ENCODE measurements at regions not wholly inside any gene's neighbourhood (a gene's known extent, or its start where the extent isn't known, plus 50 kb on each side); places are given as distances from the start of the nearest gene placed in this dataset.

GRCh38 chr17:77540975-77541374 lies 400.2 kb downstream of the SEC14L1 start:
- ATAC-seq (ENCODE audit: low read depth) (no peak), DNase-seq (no peak)
- Mint-ChIP-seq H3K9me3 (no peaks in the 10 kb centered on the region), H3K27me3 (peaks cover 14% of the 10 kb centered on the region), H3K4me1 (no peaks in the 10 kb centered on the region), H3K27ac (no peak overlapping the region), H3K36me3 (ENCODE audit: low read depth) (no peaks in the 10 kb centered on the region), H3K4me3 (no peak overlapping the region)
- ChIA-PET CTCF (interaction anchor here (2.3 kb wide), 1 partner anchor 473 kb away, joined by 12 read pairs; no protein-coding TSS in a partner anchor), POLR2A (no interaction called here)
- intact Hi-C loops (cut with micrococcal nuclease), result loop anchor here (10.0 kb wide), 1 partner anchor 234 kb away; no protein-coding TSS in a partner anchor
- no peak for TF ChIP-seq CTCF (IDR thresholded peaks at IDR 0.05)

GRCh38 chr17:77542011-77542410 lies 401.2 kb downstream of the SEC14L1 start:
- CTCF ChIA-PET, result interaction anchor here (1.2 to 4.0 kb wide), 9 partner anchors 112 to 472 kb away, joined by 3 to 119 read pairs (median 6); partner anchors contain the start of gene TNRC6C
- POLR2A ChIA-PET, result interaction anchor here (1.4 kb wide), 1 partner anchor 416 kb away, joined by 5 read pairs; the partner anchor contains the start of gene TNRC6C
- Mint-ChIP-seq H3K27ac (no peak overlapping the region), H3K36me3 (ENCODE audit: low read depth) (no peaks in the 10 kb centered on the region), H3K9me3 (no peaks in the 10 kb centered on the region), H3K27me3 (peaks cover 12% of the 10 kb centered on the region), H3K4me1 (no peaks in the 10 kb centered on the region), H3K4me3 (no peak overlapping the region)
- ATAC-seq (ENCODE audit: low read depth) (no peak), DNase-seq (no peak)
- no peak for TF ChIP-seq CTCF (IDR thresholded peaks at IDR 0.05)
- intact Hi-C loops (cut with micrococcal nuclease), result loop anchor here (1.0 to 10.0 kb wide), 2 partner anchors 233 to 472 kb away; no protein-coding TSS in a partner anchor

GRCh38 chr17:77542551-77543490 lies 402.1 kb downstream of the SEC14L1 start:
- H3K36me3 Mint-ChIP-seq (ENCODE audit: low read depth), result no peaks in the 10 kb centered on the region
- no peak overlapping the region for H3K27ac Mint-ChIP-seq
- ATAC-seq (ENCODE audit: low read depth) (peak; percentile 83), DNase-seq (peak; percentile 35)
- ChIA-PET CTCF (interaction anchor here (0.9 to 4.0 kb wide), 13 partner anchors 10 to 479 kb away, joined by 3 to 119 read pairs (median 5); partner anchors contain the start of gene TNRC6C), POLR2A (interaction anchor here (1.4 kb wide), 1 partner anchor 415 kb away, joined by 5 read pairs; the partner anchor contains the start of gene TNRC6C)
- intact Hi-C loops (cut with micrococcal nuclease), result loop anchor here (1.0 to 10.0 kb wide), 2 partner anchors 232 to 471 kb away; no protein-coding TSS in a partner anchor
- H3K4me1 Mint-ChIP-seq, result no peaks in the 10 kb centered on the region
- no peak for TF ChIP-seq CTCF (IDR thresholded peaks at IDR 0.05)
- H3K27me3 Mint-ChIP-seq, result peaks cover 8% of the 10 kb centered on the region
- H3K4me3 Mint-ChIP-seq, result no peak overlapping the region
- no peaks in the 10 kb centered on the region for H3K9me3 Mint-ChIP-seq

- Mint-ChIP-seq H3K4me1 (no peaks in the 10 kb centered on the region), H3K27me3 (peaks cover 8% of the 10 kb centered on the region), H3K36me3 (ENCODE audit: low read depth) (no peaks in the 10 kb centered on the region), H3K27ac (no peak overlapping the region), H3K4me3 (no peak overlapping the region), H3K9me3 (no peaks in the 10 kb centered on the region)
- CTCF ChIA-PET, result interaction anchor here (2.4 to 4.0 kb wide), 2 partner anchors 460 to 471 kb away, joined by 7 to 119 read pairs; no protein-coding TSS in a partner anchor
- no peak for TF ChIP-seq CTCF (IDR thresholded peaks at IDR 0.05)
- intact Hi-C loops (cut with micrococcal nuclease), result loop anchor here (10.0 kb wide), 1 partner anchor 231 kb away; no protein-coding TSS in a partner anchor
- POLR2A ChIA-PET, result no interaction called here
- ATAC-seq (ENCODE audit: low read depth), result no peak
- no peak for DNase-seq
Observed at GRCh38 chr17:77543801-77544200, 403.0 kb downstream of the SEC14L1 start.

All from activated B cell treated with CpG ODN at 0.5 μM for 24 hours (primary cell).